Spinal cord (tissue), 9 donors: ENCODE measurements at regions not wholly inside any gene's neighbourhood (a gene's known extent, or its start where the extent isn't known, plus 50 kb on each side); places are given as distances from the start of the nearest gene placed in this dataset.
"Not testable (repeated sequence)": the region's sequence is repeated elsewhere in the genome, so short reads cannot be mapped to it uniquely, and the experiment has no call there.

Experiments used
- DNase-seq, 6 donors: peaks; one replicate each; pipeline versions ENCODE4 v3.0.0 to v3.0.0-alpha.2; 2013 to 2015; ENCODE audit warnings: low spot score in 6 of 6, low read depth in 4 of 6
- H3K27ac ChIP-seq: one replicate; pipeline ENCODE4 v1.5.1; 2013; ENCODE audit warnings: low read depth, low read length, control low read depth
- H3K27me3 ChIP-seq: one replicate; pipeline ENCODE4 v1.6.1; 2013; ENCODE audit warnings: low read length; ENCODE audit not compliant: control insufficient read depth, insufficient read depth
- H3K36me3 ChIP-seq: one replicate; pipeline ENCODE4 v1.6.1; 2013; ENCODE audit warnings: low read length; ENCODE audit not compliant: control insufficient read depth, insufficient read depth
- H3K4me1 ChIP-seq: one replicate; pipeline ENCODE4 v1.6.1; 2013; ENCODE audit warnings: low read length; ENCODE audit not compliant: control insufficient read depth, insufficient read depth
- H3K4me3 ChIP-seq: one replicate; pipeline ENCODE4 v1.5.1; 2013; ENCODE audit warnings: low read depth, low read length, control low read depth
- H3K9me3 ChIP-seq: one replicate; pipeline ENCODE4 v1.6.1; 2013; ENCODE audit warnings: low read length; ENCODE audit not compliant: control insufficient read depth, insufficient read depth
- WGBS: methylation state at CpG from one replicate; pipeline ENCODE4 v1.1.5; 2013; ENCODE audit warnings: missing lambda C conversion rate; ENCODE audit not compliant: insufficient coverage; 5-methylcytosine and 5-hydroxymethylcytosine counted together
- donor health status: healthy.

DNA sequence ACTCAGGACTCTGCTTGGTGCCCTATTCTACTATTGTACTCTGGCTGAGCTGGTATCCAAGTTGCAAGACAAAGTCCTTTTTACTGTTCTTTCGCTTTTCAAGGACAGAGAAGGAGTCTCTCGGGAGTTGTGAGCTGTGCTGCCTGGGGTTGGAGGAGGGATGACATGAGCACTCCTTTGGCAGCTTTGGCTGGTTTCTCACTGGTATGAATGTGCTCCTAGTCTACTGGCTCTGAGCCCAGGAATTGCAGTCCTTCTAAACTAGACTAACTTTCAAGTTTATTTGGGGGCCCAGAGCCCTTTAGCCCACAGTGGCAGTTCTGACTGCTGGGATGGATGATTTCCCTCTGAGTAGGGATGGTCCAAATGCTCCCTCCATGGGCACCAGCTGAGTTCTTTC lies 997.1 kb downstream of the RAB28 start:
- Histone ChIP-seq H3K4me1 (no peaks in the 10 kb centered on the region), H3K27ac (no peak overlapping the region), H3K27me3 (no peaks in the 10 kb centered on the region), H3K36me3 (no peaks in the 10 kb centered on the region), H3K4me3 (no peak overlapping the region), H3K9me3 (no peaks in the 10 kb centered on the region)
- DNase-seq, result peak in 2 of 6 donors; percentile 8 to 49
- 71% methylated on average over 2 of the region's 2 CpGs for WGBS

DNA sequence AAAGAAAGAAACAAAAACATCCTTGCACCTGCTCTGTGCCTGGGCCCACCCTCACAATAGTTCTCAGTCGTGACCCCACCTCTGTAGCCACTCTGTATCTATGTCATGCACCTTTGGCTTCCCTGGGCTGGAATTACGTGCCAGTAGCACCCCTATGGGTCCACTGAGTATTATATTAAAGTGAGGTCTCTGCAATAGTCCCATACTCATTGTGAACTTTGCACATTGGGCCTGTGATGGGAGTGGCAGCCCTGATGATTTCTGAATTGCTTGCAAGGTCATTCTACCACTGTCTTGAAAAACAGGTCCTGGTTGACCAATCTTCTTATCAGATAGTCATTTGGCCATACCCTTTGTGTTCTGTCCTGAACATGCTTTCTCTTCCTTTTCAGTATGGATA lies 1012.1 kb downstream of the RAB28 start:
- DNase-seq, result no peak
- WGBS, result 67% methylated on average over 1 of the region's 2 CpGs
- no peaks in the 10 kb centered on the region for H3K36me3 ChIP-seq
- no peaks in the 10 kb centered on the region for H3K4me1 ChIP-seq
- no peaks in the 10 kb centered on the region for H3K27me3 ChIP-seq
- H3K4me3 ChIP-seq, result no peak overlapping the region
- H3K9me3 ChIP-seq, result no peaks in the 10 kb centered on the region
- no peak overlapping the region for H3K27ac ChIP-seq

DNA sequence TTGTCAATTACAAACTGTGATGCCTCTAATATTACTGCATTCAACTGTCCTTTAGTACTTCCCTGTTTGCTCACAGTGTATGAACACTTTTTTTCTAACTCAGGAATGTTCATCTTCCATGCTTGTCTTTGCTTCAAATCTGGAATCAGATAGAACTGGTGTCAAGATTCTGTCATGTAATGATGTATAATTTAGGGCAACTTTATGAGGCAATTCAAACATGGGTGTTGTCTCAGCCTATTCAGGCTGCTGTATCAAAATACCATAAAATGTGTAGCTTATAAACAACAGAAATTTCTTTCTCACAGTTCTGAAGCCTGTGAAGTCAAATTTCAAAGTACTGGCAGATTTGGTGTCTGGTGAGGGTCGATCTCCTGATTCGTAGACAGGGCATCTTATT lies 1012.9 kb downstream of the RAB28 start:
- no CpG with 5 or more reads among the region's 2 CpGs for WGBS
- Histone ChIP-seq H3K27me3 (no peaks in the 10 kb centered on the region), H3K27ac (no peak overlapping the region), H3K4me1 (no peaks in the 10 kb centered on the region), H3K4me3 (no peak overlapping the region), H3K36me3 (no peaks in the 10 kb centered on the region), H3K9me3 (no peaks in the 10 kb centered on the region)
- DNase-seq, result no peak

DNA sequence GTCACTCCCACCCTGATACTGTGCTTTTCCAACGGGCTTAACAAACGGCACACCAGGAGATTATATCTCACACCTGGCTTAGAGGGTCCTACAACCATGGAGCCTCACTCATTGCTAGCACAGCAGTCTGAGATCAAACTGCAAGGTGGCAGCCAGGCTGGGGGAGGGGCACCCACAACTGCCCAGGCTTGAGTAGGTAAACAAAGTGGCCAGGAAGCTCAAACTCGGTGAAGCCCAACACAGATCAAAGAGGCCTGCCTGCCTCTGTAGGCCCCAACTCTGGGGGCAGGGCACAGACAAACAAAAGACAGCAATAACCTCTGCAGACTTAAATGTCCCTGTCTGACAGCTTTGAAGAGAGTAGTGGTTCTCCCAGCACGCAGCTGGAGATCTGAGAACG lies 1022.6 kb downstream of the RAB28 start:
- DNase-seq, H3K27ac ChIP-seq, H3K9me3 ChIP-seq, H3K27me3 ChIP-seq, H3K36me3 ChIP-seq, H3K4me1 ChIP-seq, H3K4me3 ChIP-seq: not testable (repeated sequence)
- 94% methylated on average over 3 of the region's 5 CpGs for WGBS

DNA sequence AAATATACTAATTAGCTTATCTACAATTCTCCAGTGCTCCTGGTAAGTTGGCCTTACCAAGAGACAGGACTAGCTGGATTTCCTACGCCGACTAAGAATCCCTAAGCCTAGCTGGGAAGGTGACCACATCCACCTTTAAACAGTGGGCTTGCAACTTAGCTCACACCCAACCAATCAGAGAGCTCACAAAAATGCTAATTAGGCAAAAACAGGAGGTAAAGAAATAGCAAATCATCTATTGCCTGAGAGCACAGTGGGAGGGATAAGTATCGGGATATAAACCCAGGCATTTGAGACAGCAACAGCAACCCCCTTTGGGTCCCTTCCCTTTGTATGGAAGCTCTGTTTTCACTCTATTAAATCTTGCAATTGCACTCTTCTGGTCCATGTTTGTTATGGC lies 1025.0 kb downstream of the RAB28 start:
- Histone ChIP-seq H3K36me3 (no peaks in the 10 kb centered on the region), H3K4me1 (no peaks in the 10 kb centered on the region), H3K9me3 (peaks cover 2% of the 10 kb centered on the region), H3K27ac (no peak overlapping the region), H3K27me3 (no peaks in the 10 kb centered on the region), H3K4me3 (no peak overlapping the region)
- 93% methylated on average over 3 of the region's 3 CpGs for WGBS
- no peak for DNase-seq

DNA sequence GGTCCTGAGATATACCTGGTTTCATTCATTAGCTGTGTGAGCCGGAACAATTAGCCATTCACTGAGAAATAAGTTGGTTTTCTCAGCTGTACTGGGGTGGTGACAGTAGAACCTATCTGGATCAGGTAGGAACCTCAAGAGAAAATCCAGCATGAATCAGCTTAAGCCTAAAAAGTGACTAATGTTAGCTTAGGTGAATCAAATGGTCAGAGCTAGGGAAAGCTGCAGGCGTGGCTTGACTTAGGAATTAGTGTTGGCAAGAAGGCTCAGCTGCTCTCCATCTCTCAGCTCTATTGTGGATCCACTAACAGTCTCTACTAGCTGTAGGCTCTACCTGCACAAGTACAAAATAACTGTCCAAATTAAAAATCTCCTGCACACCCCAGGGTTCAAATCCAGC lies 1025.5 kb downstream of the RAB28 start:
- Histone ChIP-seq H3K36me3 (no peaks in the 10 kb centered on the region), H3K4me3 (no peak overlapping the region), H3K9me3 (peaks cover 2% of the 10 kb centered on the region), H3K27me3 (no peaks in the 10 kb centered on the region), H3K4me1 (no peaks in the 10 kb centered on the region), H3K27ac (no peak overlapping the region)
- no peak for DNase-seq
- WGBS, result 89% methylated on average over 1 of the region's 2 CpGs

DNA sequence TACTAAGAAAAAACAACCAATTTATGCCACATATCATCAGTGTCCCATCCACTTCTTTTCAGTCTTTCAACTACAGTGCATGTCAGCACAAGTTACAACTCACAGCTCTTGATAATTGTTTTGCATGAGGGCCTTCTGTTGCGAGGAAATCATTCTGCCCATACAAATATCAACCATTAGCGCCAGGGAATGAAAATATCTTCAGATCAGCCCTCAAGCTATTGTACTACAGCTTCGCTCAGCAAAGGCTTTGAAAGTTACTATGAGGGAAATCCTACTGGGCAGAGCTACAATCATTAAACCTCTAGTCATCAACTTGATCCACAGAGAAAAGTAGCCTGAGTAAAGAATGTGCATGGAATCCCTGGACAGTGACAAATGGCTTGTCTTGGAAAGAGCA lies 1023.6 kb upstream of the HS3ST1 start:
- Histone ChIP-seq H3K4me1 (no peaks in the 10 kb centered on the region), H3K27me3 (no peaks in the 10 kb centered on the region), H3K36me3 (no peaks in the 10 kb centered on the region), H3K4me3 (no peak overlapping the region), H3K27ac (no peak overlapping the region), H3K9me3 (peaks cover 1% of the 10 kb centered on the region)
- no peak for DNase-seq
- no CpG with 5 or more reads among the region's 3 CpGs for WGBS

DNA sequence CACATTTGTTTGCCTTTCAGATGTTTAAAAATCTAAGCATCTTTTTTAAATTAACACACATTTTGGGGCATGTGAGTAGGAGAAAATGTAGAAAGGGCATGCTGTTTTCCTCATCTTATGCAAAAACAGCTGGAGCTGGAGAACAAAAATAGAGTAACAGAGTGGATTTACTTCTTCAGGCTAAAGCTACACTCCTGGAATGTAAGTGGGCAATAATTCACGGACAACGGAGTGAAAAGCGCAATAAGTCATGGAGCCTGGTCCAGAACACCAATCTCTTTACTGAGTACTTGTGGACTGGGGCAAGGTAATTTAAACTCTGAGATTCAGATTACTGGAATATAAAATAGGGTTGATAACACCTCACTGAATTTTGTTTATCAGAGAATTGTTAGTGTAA lies 1018.8 kb upstream of the HS3ST1 start:
- Histone ChIP-seq H3K4me1 (no peaks in the 10 kb centered on the region), H3K27me3 (no peaks in the 10 kb centered on the region), H3K9me3 (peaks cover 1% of the 10 kb centered on the region), H3K4me3 (no peak overlapping the region), H3K36me3 (no peaks in the 10 kb centered on the region), H3K27ac (no peak overlapping the region)
- WGBS, result 40% methylated on average over 2 of the region's 3 CpGs
- DNase-seq, result peak in 2 of 6 donors; percentile 18 to 63

DNA sequence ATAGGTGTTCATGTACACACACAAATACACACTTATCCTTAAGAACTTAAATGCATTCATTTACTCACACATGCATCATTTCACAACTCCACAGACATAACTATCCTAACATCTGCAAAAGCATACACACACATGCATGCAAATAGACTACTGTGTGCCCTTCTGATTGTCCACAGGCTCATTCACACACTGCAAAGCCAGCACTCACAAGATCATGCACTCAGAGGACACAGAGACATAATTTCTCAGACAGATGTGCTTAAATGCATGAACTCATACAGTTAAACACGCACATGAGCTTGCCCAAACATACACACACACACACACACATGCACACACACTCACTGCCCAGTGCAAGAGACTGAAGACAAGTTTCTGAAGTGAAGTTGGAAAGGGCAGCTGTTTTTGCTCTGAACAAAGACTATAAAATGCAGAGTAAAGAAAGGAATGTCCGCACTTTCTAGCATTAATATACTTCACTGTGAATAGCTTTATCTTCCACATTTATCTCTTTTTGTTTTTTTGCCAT lies 1018.0 kb upstream of the HS3ST1 start:
- no CpG with 5 or more reads among the region's 2 CpGs for WGBS
- peaks cover 1% of the 10 kb centered on the region for H3K9me3 ChIP-seq
- no peak overlapping the region for H3K4me3 ChIP-seq
- no peaks in the 10 kb centered on the region for H3K36me3 ChIP-seq
- no peaks in the 10 kb centered on the region for H3K4me1 ChIP-seq
- no peak overlapping the region for H3K27ac ChIP-seq
- no peaks in the 10 kb centered on the region for H3K27me3 ChIP-seq
- DNase-seq, result peak in 2 of 6 donors; percentile 10 to 39

DNA sequence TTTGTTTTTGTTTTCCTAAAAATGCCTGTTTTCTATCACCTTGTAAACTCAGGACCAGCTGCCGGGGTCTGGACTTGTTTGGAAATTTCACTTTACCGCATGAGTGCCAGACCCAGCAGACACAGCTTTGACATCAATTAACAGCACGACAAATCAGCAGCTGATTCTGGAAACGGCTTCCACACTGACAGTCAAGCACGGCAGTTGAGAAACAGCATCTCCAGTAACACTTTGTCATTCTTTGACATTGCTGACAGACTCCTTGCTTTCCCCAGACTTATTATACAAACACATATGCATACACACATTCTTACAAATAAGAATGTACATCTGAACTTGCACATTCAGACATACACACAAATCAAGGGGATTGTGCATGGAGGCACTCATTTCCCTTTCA lies 1017.6 kb upstream of the HS3ST1 start:
- Histone ChIP-seq H3K27ac (no peak overlapping the region), H3K9me3 (peaks cover 1% of the 10 kb centered on the region), H3K36me3 (no peaks in the 10 kb centered on the region), H3K27me3 (no peaks in the 10 kb centered on the region), H3K4me1 (no peaks in the 10 kb centered on the region), H3K4me3 (no peak overlapping the region)
- WGBS, result 8% methylated on average over 5 of the region's 5 CpGs
- DNase-seq, result peak in 2 of 6 donors; percentile 72 to 77
